ENCODE measurements at regions not wholly inside any gene's neighbourhood (a gene's known extent, or its start where the extent isn't known, plus 50 kb on each side); places are given as distances from the start of the nearest gene placed in this dataset.
"Not testable (repeated sequence)": the region's sequence is repeated elsewhere in the genome, so short reads cannot be mapped to it uniquely, and the experiment has no call there.

DNA sequence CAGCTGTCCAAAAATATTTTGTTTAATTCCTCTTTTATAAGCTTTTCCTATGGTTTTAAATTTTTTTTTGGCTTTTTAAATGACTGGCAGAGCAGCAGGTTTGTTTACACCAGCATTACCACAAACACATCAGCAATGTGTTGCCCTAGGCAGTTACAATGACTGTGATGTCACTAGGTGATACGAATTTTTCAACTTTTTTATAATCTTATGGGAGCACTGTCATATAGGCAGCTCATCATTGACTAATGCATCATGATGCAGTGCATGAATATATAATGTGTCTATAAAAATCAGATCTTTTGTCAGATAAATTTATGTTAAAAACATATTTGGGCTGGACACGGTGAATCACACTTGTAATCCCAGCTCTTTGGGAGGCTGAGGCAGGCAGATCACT is 231.6 kb upstream of the SLIT2 start:
- Mint-ChIP-seq H3K4me1 (ENCODE audit: low read depth, unreplicated experiment) (no peaks in the 10 kb centered on the region), H3K36me3 (ENCODE audit: unreplicated experiment) (no peaks in the 10 kb centered on the region), H3K9me3 (ENCODE audit: unreplicated experiment) (no peaks in the 10 kb centered on the region), H3K27me3 (ENCODE audit: unreplicated experiment) (no peaks in the 10 kb centered on the region), H3K4me3 (ENCODE audit: unreplicated experiment) (no peak overlapping the region), H3K27ac (ENCODE audit: unreplicated experiment) (no peak overlapping the region)
- no peak for DNase-seq
- TF ChIP-seq, protein P1, sequence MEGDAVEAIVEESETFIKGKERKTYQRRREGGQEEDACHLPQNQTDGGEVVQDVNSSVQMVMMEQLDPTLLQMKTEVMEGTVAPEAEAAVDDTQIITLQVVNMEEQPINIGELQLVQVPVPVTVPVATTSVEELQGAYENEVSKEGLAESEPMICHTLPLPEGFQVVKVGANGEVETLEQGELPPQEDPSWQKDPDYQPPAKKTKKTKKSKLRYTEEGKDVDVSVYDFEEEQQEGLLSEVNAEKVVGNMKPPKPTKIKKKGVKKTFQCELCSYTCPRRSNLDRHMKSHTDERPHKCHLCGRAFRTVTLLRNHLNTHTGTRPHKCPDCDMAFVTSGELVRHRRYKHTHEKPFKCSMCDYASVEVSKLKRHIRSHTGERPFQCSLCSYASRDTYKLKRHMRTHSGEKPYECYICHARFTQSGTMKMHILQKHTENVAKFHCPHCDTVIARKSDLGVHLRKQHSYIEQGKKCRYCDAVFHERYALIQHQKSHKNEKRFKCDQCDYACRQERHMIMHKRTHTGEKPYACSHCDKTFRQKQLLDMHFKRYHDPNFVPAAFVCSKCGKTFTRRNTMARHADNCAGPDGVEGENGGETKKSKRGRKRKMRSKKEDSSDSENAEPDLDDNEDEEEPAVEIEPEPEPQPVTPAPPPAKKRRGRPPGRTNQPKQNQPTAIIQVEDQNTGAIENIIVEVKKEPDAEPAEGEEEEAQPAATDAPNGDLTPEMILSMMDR (IDR thresholded peaks at IDR 0.05; ENCODE audit: partially characterized antibody, unreplicated experiment), result no peak

DNA sequence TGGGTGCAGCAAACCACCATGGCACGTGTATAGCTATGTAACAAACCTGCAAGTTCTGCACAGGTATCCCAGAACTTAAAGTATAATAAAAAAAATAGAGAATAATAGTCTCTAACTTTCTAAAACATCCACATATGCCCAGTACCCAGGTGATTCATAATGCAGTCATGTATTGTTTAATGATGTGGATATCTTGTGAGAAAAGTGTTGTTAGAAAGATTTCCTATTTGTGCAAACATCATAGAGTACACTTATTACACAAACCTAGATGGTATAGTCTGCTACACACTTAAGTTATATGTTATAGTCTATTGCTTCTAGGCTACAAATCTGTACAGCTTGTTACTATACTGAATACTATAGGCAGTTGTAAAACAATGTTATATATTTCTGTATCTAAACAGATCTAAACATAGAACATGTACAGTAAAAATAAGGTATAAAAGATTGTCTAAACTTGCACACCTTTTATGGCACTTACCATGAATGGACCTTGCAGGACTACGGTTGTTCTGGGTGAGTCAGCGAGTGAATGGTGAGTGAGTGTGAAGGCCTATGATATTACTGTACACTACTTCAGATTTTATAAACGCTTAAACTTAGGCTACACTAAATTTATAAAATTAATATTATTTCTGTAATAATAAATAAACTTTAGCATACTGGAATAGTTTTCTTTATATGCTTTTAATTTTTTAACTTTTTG is 232.2 kb upstream of the SLIT2 start:
- TF ChIP-seq, protein P1 (IDR thresholded peaks at IDR 0.05; ENCODE audit: partially characterized antibody, unreplicated experiment), result no peak
- no peaks in the 10 kb centered on the region for H3K27me3 Mint-ChIP-seq (ENCODE audit: unreplicated experiment)
- no peaks in the 10 kb centered on the region for H3K9me3 Mint-ChIP-seq (ENCODE audit: unreplicated experiment)

DNA sequence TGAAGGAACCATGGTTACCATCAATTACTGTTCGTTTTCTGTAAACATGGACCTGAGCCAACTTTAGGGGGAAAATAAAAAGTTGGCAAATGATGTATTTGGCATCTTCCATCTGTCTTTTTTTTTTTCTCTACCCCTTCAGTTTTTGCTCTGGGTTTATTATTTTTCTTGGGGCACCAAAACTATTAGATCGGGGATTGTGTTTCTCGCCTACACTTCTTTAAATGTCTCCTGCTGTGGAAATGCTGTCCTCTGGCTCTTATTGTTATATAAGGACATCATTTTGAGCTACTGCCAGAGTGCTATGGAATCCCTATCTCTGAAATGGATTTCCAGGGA is 234.0 kb upstream of the SLIT2 start:
- Mint-ChIP-seq H3K36me3 (ENCODE audit: unreplicated experiment) (no peaks in the 10 kb centered on the region), H3K27ac (ENCODE audit: unreplicated experiment) (no peak overlapping the region), H3K27me3 (ENCODE audit: unreplicated experiment) (no peaks in the 10 kb centered on the region), H3K4me1 (ENCODE audit: low read depth, unreplicated experiment) (no peaks in the 10 kb centered on the region), H3K9me3 (ENCODE audit: unreplicated experiment) (no peaks in the 10 kb centered on the region), H3K4me3 (ENCODE audit: unreplicated experiment) (no peak overlapping the region)
- TF ChIP-seq, protein P1 (IDR thresholded peaks at IDR 0.05; ENCODE audit: partially characterized antibody, unreplicated experiment), result no peak
- no peak for DNase-seq

More for the DNA sequence above, 232.2 kb upstream of the SLIT2 start:
- no peak for DNase-seq
- Mint-ChIP-seq H3K4me1 (ENCODE audit: low read depth, unreplicated experiment) (no peaks in the 10 kb centered on the region), H3K4me3 (ENCODE audit: unreplicated experiment) (no peak overlapping the region), H3K27ac (ENCODE audit: unreplicated experiment) (no peak overlapping the region), H3K36me3 (ENCODE audit: unreplicated experiment) (no peaks in the 10 kb centered on the region)

DNA sequence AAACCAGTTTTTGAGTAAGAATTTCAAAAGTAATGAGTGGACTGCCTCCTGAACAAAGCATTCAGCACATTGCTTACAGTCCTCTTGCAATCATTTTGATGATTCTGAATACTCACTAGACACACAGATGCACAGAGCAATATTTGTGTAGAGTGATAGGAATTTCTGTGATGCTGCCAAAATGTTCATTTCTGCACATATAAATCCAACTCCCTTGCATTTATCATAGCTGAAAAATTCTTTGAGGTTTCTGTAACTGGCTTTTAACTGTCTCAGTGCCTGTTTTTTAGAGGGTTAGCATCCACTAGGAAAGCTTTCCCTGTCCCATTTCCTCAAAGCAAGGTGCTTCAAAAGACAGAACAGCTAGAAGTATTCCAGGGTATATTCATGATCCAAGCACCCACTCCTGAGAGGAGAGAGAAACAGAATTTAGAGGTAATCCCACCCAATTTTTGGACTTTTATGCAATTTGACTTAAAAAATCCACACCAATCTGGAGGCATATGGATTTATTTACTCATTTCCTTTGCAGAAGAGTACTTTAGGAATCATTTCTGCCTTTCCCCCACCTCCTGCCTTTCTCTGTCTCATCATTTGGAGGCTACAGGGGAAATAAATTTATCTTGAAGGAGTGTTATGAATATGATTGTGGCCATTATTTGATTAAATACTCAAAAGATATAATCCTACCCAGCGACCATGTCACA is 234.5 kb upstream of the SLIT2 start:
- TF ChIP-seq, protein P1 (IDR thresholded peaks at IDR 0.05; ENCODE audit: partially characterized antibody, unreplicated experiment), result no peak
- H3K36me3 Mint-ChIP-seq (ENCODE audit: unreplicated experiment), result no peaks in the 10 kb centered on the region

DNA sequence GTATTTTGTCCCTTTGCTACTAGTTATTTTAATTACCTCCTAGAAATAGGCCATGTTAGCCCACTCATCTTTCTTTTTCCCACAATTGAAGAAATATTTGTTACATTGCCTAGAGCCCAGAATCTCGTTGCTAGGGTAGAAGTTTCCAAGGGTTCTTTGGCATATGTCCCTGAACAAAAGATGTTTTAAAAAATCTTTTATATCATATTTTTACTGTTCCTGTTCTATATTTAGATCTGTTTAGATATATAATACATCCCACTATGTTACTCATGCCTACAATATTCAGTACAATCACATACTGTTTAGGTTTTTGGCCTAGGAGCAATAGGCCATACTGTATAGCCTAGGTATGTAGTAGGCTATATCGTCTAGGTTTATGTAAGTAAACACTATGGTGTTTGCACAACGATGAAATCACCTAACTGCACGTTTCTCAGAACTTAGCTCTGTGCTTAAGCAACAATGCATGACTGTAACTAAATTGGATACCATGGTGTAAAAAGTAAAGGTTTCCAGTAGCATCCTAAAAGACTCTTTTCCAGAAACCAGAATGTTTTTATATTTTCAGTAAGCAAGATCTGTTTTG is 236.0 kb upstream of the SLIT2 start:
- DNase-seq, result no peak
- TF ChIP-seq, protein P1 (IDR thresholded peaks at IDR 0.05; ENCODE audit: partially characterized antibody, unreplicated experiment), result no peak
- H3K9me3 Mint-ChIP-seq (ENCODE audit: unreplicated experiment), result no peaks in the 10 kb centered on the region
- H3K4me3 Mint-ChIP-seq (ENCODE audit: unreplicated experiment), result no peak overlapping the region
- H3K4me1 Mint-ChIP-seq (ENCODE audit: low read depth, unreplicated experiment), result no peaks in the 10 kb centered on the region
- H3K27me3 Mint-ChIP-seq (ENCODE audit: unreplicated experiment), result peaks cover 1% of the 10 kb centered on the region
- H3K36me3 Mint-ChIP-seq (ENCODE audit: unreplicated experiment), result no peaks in the 10 kb centered on the region
- no peak overlapping the region for H3K27ac Mint-ChIP-seq (ENCODE audit: unreplicated experiment)

More for the DNA sequence above, 234.5 kb upstream of the SLIT2 start:
- Mint-ChIP-seq H3K4me1 (ENCODE audit: low read depth, unreplicated experiment) (no peaks in the 10 kb centered on the region), H3K27ac (ENCODE audit: unreplicated experiment) (no peak overlapping the region), H3K27me3 (ENCODE audit: unreplicated experiment) (no peaks in the 10 kb centered on the region), H3K9me3 (ENCODE audit: unreplicated experiment) (no peaks in the 10 kb centered on the region), H3K4me3 (ENCODE audit: unreplicated experiment) (no peak overlapping the region)
- DNase-seq, result no peak

DNA sequence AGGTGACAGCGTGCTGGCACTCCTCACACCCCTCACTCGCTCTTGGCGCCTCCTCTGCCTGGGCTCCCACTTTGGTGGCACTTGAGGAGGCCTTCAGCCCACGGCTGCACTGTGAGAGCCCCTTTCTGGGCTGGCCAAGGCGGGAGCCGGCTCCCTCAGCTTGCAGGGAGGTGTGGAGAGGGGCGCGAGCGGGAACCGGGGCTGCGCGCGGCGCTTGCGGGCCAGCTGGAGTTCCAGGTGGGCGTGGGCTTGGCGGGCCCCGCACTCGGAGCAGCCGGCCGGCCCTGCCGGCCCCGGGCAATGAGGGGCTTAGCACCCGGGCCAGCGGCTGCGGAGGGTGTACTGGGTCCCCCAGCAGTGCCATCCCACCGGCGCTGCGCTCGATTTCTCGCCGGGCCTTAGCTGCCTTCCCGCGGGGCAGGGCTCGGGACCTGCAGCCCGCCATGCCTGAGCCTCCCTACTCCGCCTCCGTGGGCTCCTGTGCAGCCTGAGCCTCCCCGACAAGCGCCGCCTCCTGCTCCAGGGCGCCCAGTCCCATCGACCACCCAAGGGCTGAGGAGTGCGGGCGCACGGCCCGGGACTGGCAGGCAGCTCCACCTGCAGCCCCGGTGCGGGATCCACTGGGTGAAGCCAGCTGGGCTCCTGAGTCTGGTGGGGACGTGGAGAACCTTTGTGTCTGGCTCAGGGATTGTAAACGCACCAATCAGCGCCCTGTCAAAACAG is 247.7 kb upstream of the SLIT2 start:
- H3K27me3 Mint-ChIP-seq (ENCODE audit: unreplicated experiment); H3K4me1 Mint-ChIP-seq (ENCODE audit: low read depth, unreplicated experiment); DNase-seq; H3K9me3 Mint-ChIP-seq (ENCODE audit: unreplicated experiment); H3K4me3 Mint-ChIP-seq (ENCODE audit: unreplicated experiment); H3K27ac Mint-ChIP-seq (ENCODE audit: unreplicated experiment); H3K36me3 Mint-ChIP-seq (ENCODE audit: unreplicated experiment): not testable (repeated sequence)

All from glutamatergic neuron (in vitro differentiated cells).